ENCODE measurements at regions not wholly inside any gene's neighbourhood (a gene's known extent, or its start where the extent isn't known, plus 50 kb on each side); places are given as distances from the start of the nearest gene placed in this dataset.

GRCh38 chr10:29849126-29849833, 210.1 kb downstream of the JCAD start:
- Histone ChIP-seq H3K4me1 (peaks cover 0 to 12% (median 0%) of the 10 kb centered on the region in 4 donors), H3K4me3 (peak overlapping the region in 1 of 4 donors; percentile 2), H3K36me3 (no peaks in the 10 kb centered on the region), H3K27me3 (no peaks in the 10 kb centered on the region), H3K27ac (peak overlapping the region; percentile 66 to 88 (median 78)), H3K9me3 (no peaks in the 10 kb centered on the region)
- TF ChIP-seq POLR2AphosphoS5 (IDR thresholded peaks at IDR 0.05) (peak in 2 of 3 donors; percentile 25 to 58), POLR2A (IDR thresholded peaks at IDR 0.05) (no peak)
- TF ChIP-seq, protein P1, sequence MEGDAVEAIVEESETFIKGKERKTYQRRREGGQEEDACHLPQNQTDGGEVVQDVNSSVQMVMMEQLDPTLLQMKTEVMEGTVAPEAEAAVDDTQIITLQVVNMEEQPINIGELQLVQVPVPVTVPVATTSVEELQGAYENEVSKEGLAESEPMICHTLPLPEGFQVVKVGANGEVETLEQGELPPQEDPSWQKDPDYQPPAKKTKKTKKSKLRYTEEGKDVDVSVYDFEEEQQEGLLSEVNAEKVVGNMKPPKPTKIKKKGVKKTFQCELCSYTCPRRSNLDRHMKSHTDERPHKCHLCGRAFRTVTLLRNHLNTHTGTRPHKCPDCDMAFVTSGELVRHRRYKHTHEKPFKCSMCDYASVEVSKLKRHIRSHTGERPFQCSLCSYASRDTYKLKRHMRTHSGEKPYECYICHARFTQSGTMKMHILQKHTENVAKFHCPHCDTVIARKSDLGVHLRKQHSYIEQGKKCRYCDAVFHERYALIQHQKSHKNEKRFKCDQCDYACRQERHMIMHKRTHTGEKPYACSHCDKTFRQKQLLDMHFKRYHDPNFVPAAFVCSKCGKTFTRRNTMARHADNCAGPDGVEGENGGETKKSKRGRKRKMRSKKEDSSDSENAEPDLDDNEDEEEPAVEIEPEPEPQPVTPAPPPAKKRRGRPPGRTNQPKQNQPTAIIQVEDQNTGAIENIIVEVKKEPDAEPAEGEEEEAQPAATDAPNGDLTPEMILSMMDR (IDR thresholded peaks at IDR 0.05), result no peak
- in situ Hi-C loops (cut with MboI; ENCODE audit: low pct_ligation_motif_present in 1 of 4, low pct_unique_long_range_greater_than_20kb in 1 of 4, low sequenced_read_pairs in 3 of 4) (no loop called here), intact Hi-C loops (cut with DNase I; ENCODE audit: low total_unique reads) (no loop called here)
- WGBS, 2 donors (ENCODE audit: low coverage in 1 of 2), result 64 to 92% methylated on average over 4 to 9 of the region's 9 CpGs
- DNase-seq, result no peak

DNA sequence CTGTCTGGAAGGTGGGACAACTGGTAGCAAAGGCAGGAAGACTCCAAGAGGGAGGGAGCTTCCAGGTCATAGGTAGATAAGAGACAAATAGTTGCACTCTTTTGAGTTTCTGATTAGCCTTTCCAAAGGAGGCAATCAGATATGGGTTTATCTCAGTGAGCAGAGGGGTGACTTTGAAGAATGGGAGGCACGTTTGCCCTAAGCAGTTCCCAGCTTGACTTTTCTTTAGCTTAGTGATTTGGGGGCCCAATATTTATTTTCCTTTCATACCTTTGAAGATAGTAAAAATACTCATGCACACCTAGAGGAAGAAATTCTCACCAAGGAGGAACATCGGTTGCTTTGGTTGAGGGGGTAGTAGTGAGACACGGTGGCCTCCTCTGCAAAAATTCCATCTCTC, 212.1 kb upstream of the SVIL start:
- no peak for TF ChIP-seq POLR2A (IDR thresholded peaks at IDR 0.05)
- TF ChIP-seq POLR2AphosphoS5 (IDR thresholded peaks at IDR 0.05), result no peak
- TF ChIP-seq, protein P1 (IDR thresholded peaks at IDR 0.05), result no peak
- TF ChIP-seq EP300 (IDR thresholded peaks at IDR 0.05; ENCODE audit: low read depth), result no peak
- intact Hi-C loops (cut with DNase I; ENCODE audit: low total_unique reads) (no loop called here), in situ Hi-C loops (cut with MboI; ENCODE audit: low pct_ligation_motif_present in 1 of 4, low pct_unique_long_range_greater_than_20kb in 1 of 4, low sequenced_read_pairs in 3 of 4) (no loop called here)
- 86 to 90% methylated on average over 3 of the region's 3 CpGs for WGBS, 2 donors (ENCODE audit: low coverage in 1 of 2)
- H3K4me3 ChIP-seq, result no peak overlapping the region
- H3K27me3 ChIP-seq, result no peaks in the 10 kb centered on the region
- peaks cover 0 to 14% (median 0%) of the 10 kb centered on the region in 4 donors for H3K4me1 ChIP-seq
- no peaks in the 10 kb centered on the region for H3K36me3 ChIP-seq
- no peak overlapping the region for H3K27ac ChIP-seq
- H3K9me3 ChIP-seq, result no peaks in the 10 kb centered on the region
- DNase-seq, result no peak

- intact Hi-C loops (cut with DNase I; ENCODE audit: low total_unique reads) (no loop called here), in situ Hi-C loops (cut with MboI; ENCODE audit: low pct_ligation_motif_present in 1 of 4, low pct_unique_long_range_greater_than_20kb in 1 of 4, low sequenced_read_pairs in 3 of 4) (no loop called here)
- TF ChIP-seq POLR2A (IDR thresholded peaks at IDR 0.05) (no peak), POLR2AphosphoS5 (IDR thresholded peaks at IDR 0.05) (no peak), EP300 (IDR thresholded peaks at IDR 0.05; ENCODE audit: low read depth) (no peak)
- TF ChIP-seq, protein P1 (IDR thresholded peaks at IDR 0.05), result no peak
- no peak for DNase-seq
- Histone ChIP-seq H3K27me3 (no peaks in the 10 kb centered on the region), H3K36me3 (no peaks in the 10 kb centered on the region), H3K27ac (no peak overlapping the region), H3K9me3 (no peaks in the 10 kb centered on the region), H3K4me1 (peaks cover 0 to 24% (median 2%) of the 10 kb centered on the region in 4 donors), H3K4me3 (no peak overlapping the region)
- WGBS, 2 donors (ENCODE audit: low coverage in 1 of 2), result 83% methylated on average over 1 of the region's 1 CpG; no CpG with 5 or more reads in 1 of the 2 donors
Measured at GRCh38 chr10:29845166-29845565, 210.4 kb upstream of the SVIL start.

- Histone ChIP-seq H3K27ac (peak overlapping the region; percentile 81 to 89 (median 84)), H3K27me3 (no peaks in the 10 kb centered on the region), H3K4me3 (peak overlapping the region in 1 of 4 donors; percentile 0), H3K9me3 (no peaks in the 10 kb centered on the region), H3K4me1 (peaks cover 0 to 22% (median 4%) of the 10 kb centered on the region in 4 donors), H3K36me3 (no peaks in the 10 kb centered on the region)
- DNase-seq, result no peak
- in situ Hi-C loops (cut with MboI; ENCODE audit: low pct_ligation_motif_present in 1 of 4, low pct_unique_long_range_greater_than_20kb in 1 of 4, low sequenced_read_pairs in 3 of 4) (no loop called here), intact Hi-C loops (cut with DNase I; ENCODE audit: low total_unique reads) (loop anchor here (5.0 kb wide), 1 partner anchor 41 kb away; no protein-coding TSS in a partner anchor)
- TF ChIP-seq POLR2A (IDR thresholded peaks at IDR 0.05) (peak; percentile 38), POLR2AphosphoS5 (IDR thresholded peaks at IDR 0.05) (peak; percentile 30 to 78 (median 76)), EP300 (IDR thresholded peaks at IDR 0.05; ENCODE audit: low read depth) (peak; percentile 85)
- TF ChIP-seq, protein P1 (IDR thresholded peaks at IDR 0.05), result no peak
- WGBS, 2 donors (ENCODE audit: low coverage in 1 of 2), result 76% methylated on average over 5 of the region's 5 CpGs; no CpG with 5 or more reads in 1 of the 2 donors
Measured at GRCh38 chr10:29843143-29843542, 208.4 kb upstream of the SVIL start.
